Head of caudate nucleus (tissue), 42 donors: ENCODE measurements at regions not wholly inside any gene's neighbourhood (a gene's known extent, or its start where the extent isn't known, plus 50 kb on each side); places are given as distances from the start of the nearest gene placed in this dataset.

Source experiments
- DNase-seq, 42 donors: peaks; one replicate each; pipeline versions ENCODE4 v3.0.0 to v3.0.0-alpha.2; 2020 to 2021; ENCODE audit warnings: mixed read lengths in 7 of 42
- intact Hi-C: fragments of 100-400 bp; cut with DNase I; formaldehyde crosslinking; loops from one replicate; pipeline ENCODE4 v1.15.0; 2022

- no peak for DNase-seq
Measured at GRCh38 chr10:2143213-2143835, 406.0 kb upstream of the ADARB2 start.

GRCh38 chr10:2139746-2140145, 402.4 kb upstream of the ADARB2 start:
- no peak for DNase-seq
- intact Hi-C loops = no loop called here

More at GRCh38 chr10:2143213-2143835, 406.0 kb upstream of the ADARB2 start:
- intact Hi-C loops = no loop called here

- peak in 11 of 42 donors; percentile 13 to 61 (median 33) for DNase-seq
- intact Hi-C loops = no loop called here
Measured at GRCh38 chr10:2137549-2138174, 400.3 kb upstream of the ADARB2 start.

GRCh38 chr10:2130705-2131305, 393.5 kb upstream of the ADARB2 start:
- no peak for DNase-seq
- intact Hi-C loops = no loop called here

- intact Hi-C loops = no loop called here
- no peak for DNase-seq
Measured at GRCh38 chr10:2128991-2129390, 391.7 kb upstream of the ADARB2 start.

GRCh38 chr10:2124135-2124534, 386.8 kb upstream of the ADARB2 start:
- no peak for DNase-seq
- intact Hi-C loops = no loop called here

GRCh38 chr10:2122431-2123124, 385.3 kb upstream of the ADARB2 start:
- DNase-seq = peak in 6 of 42 donors; percentile 7 to 58 (median 22)
- intact Hi-C loops = no loop called here

GRCh38 chr10:2121929-2122328, 384.6 kb upstream of the ADARB2 start:
- DNase-seq = peak in 6 of 42 donors; percentile 7 to 51 (median 15)
- intact Hi-C loops = no loop called here

GRCh38 chr10:2121315-2121714, 384.0 kb upstream of the ADARB2 start:
- intact Hi-C loops = no loop called here
- DNase-seq = no peak

- peak in 1 of 42 donors; percentile 5 for DNase-seq
- intact Hi-C loops = no loop called here
Measured at GRCh38 chr10:2120746-2121145, 383.4 kb upstream of the ADARB2 start.

GRCh38 chr10:2119316-2119715, 382.0 kb upstream of the ADARB2 start:
- no peak for DNase-seq
- intact Hi-C loops = no loop called here

- intact Hi-C loops = no loop called here
- no peak for DNase-seq
Measured at GRCh38 chr10:2118201-2118600, 380.9 kb upstream of the ADARB2 start.

GRCh38 chr10:2117641-2118040, 380.3 kb upstream of the ADARB2 start:
- DNase-seq = no peak
- intact Hi-C loops = no loop called here

GRCh38 chr10:2111965-2112364, 374.6 kb upstream of the ADARB2 start:
- no peak for DNase-seq
- intact Hi-C loops = no loop called here

- intact Hi-C loops = no loop called here
Measured at GRCh38 chr10:2108496-2108895, 371.2 kb upstream of the ADARB2 start.

GRCh38 chr10:2106641-2107040, 369.3 kb upstream of the ADARB2 start:
- DNase-seq = no peak
- intact Hi-C loops = no loop called here

More at GRCh38 chr10:2108496-2108895, 371.2 kb upstream of the ADARB2 start:
- no peak for DNase-seq

- intact Hi-C loops = no loop called here
- no peak for DNase-seq
Measured at GRCh38 chr10:2099321-2099720, 362.0 kb upstream of the ADARB2 start.

GRCh38 chr10:2097937-2098336, 360.6 kb upstream of the ADARB2 start:
- intact Hi-C loops = no loop called here
- DNase-seq = no peak

GRCh38 chr10:2094171-2094570, 356.8 kb upstream of the ADARB2 start:
- intact Hi-C loops = no loop called here
- DNase-seq = no peak

- intact Hi-C loops = no loop called here
- DNase-seq = no peak
Measured at GRCh38 chr10:2083591-2083990, 346.3 kb upstream of the ADARB2 start.
